Testis (tissue), 2 donors: ENCODE measurements at regions not wholly inside any gene's neighbourhood (a gene's known extent, or its start where the extent isn't known, plus 50 kb on each side); places are given as distances from the start of the nearest gene placed in this dataset.

ENCODE experiments used
- DNase-seq: peaks from one replicate; pipeline ENCODE4 v3.0.0-alpha.2; 2019
- H3K27ac ChIP-seq, 2 donors: fragments of 200-600 bp; sonication (generic); one replicate each; pipeline ENCODE4 v1.5.1; 2019
- H3K27me3 ChIP-seq: fragments of 200-600 bp; sonication (generic); one replicate; pipeline ENCODE4 v1.5.1; 2019
- H3K36me3 ChIP-seq: fragments of 200-600 bp; sonication (generic); one replicate; pipeline ENCODE4 v1.5.1; 2017; ENCODE audit warnings: low read depth; ENCODE audit errors: missing control alignments
- H3K4me1 ChIP-seq: fragments of 200-600 bp; sonication (generic); one replicate; pipeline ENCODE4 v1.5.1; 2019
- H3K4me3 ChIP-seq, 2 donors: fragments of 200-600 bp; sonication (generic); one replicate each; pipeline ENCODE4 v1.5.1; 2017 to 2019
- H3K9me3 ChIP-seq: fragments of 200-600 bp; sonication (generic); one replicate; pipeline ENCODE4 v1.5.1; 2017
- CTCF ChIP-seq, 3 experiments: fragments of 450-650 bp in 2 of 3; fragments of 200-600 bp in 1 of 3; sonication (generic) in 1 of 3; IDR thresholded peaks; one replicate each; pipeline ENCODE4 v1.5.1; 2016 to 2019; ENCODE audit warnings: antibody characterized with exemption in 3 of 3, mild to moderate bottlenecking in 2 of 3, moderate library complexity in 1 of 3
- POLR2A ChIP-seq: fragments of 450-650 bp; IDR thresholded peaks from one replicate; pipeline ENCODE4 v1.6.1; 2017; ENCODE audit warnings: antibody characterized with exemption, mild to moderate bottlenecking, moderate library complexity
- WGBS, 2 donors: methylation state at CpG; one replicate each; pipeline ENCODE4 v1.1.5; 2018; 5-methylcytosine and 5-hydroxymethylcytosine counted together
- intact Hi-C: fragments of 100-400 bp; cut with DNase I; formaldehyde crosslinking; loops from one replicate; pipeline ENCODE4 v1.15.1; 2023; ENCODE audit warnings: low total_unique reads

GRCh38 chr12:86613311-86613710 is 357.1 kb upstream of the MGAT4C start:
- intact Hi-C loops, result no loop called here

GRCh38 chr12:86608638-86609037 is 352.4 kb upstream of the MGAT4C start:
- DNase-seq, result no peak

More at GRCh38 chr12:86613311-86613710, 357.1 kb upstream of the MGAT4C start:
- Histone ChIP-seq H3K4me3 (no peak overlapping the region), H3K9me3 (no peaks in the 10 kb centered on the region), H3K27ac (no peak overlapping the region), H3K36me3 (no peaks in the 10 kb centered on the region), H3K27me3 (no peaks in the 10 kb centered on the region), H3K4me1 (no peaks in the 10 kb centered on the region)
- 69 to 70% methylated on average over 1 of the region's 1 CpG for WGBS, 2 donors
- no peak for TF ChIP-seq POLR2A
- DNase-seq, result no peak

GRCh38 chr12:86601550-86602308 is 345.5 kb upstream of the MGAT4C start:
- Histone ChIP-seq H3K4me1 (no peaks in the 10 kb centered on the region), H3K36me3 (no peaks in the 10 kb centered on the region), H3K9me3 (no peaks in the 10 kb centered on the region), H3K27me3 (no peaks in the 10 kb centered on the region), H3K27ac (no peak overlapping the region), H3K4me3 (peak overlapping the region; percentile 36 to 54)
- intact Hi-C loops, result no loop called here
- TF ChIP-seq POLR2A (no peak), CTCF (IDR thresholded peaks at IDR 0.05) (no peak)
- peak; percentile 15 for DNase-seq
- 69 to 82% methylated on average over 12 to 27 of the region's 27 CpGs for WGBS, 2 donors

More at GRCh38 chr12:86608638-86609037, 352.4 kb upstream of the MGAT4C start:
- H3K4me1 ChIP-seq, result no peaks in the 10 kb centered on the region
- H3K36me3 ChIP-seq, result no peaks in the 10 kb centered on the region
- H3K27me3 ChIP-seq, result no peaks in the 10 kb centered on the region
- H3K4me3 ChIP-seq, result no peak overlapping the region
- TF ChIP-seq POLR2A (no peak), CTCF (IDR thresholded peaks at IDR 0.05) (no peak)
- no peak overlapping the region for H3K27ac ChIP-seq
- intact Hi-C loops, result no loop called here
- H3K9me3 ChIP-seq, result no peaks in the 10 kb centered on the region

- no peaks in the 10 kb centered on the region for H3K27me3 ChIP-seq
- peak; percentile 15 for DNase-seq
- H3K27ac ChIP-seq, result no peak overlapping the region
- TF ChIP-seq CTCF (IDR thresholded peaks at IDR 0.05), result no peak
- TF ChIP-seq POLR2A, result no peak
- H3K36me3 ChIP-seq, result no peaks in the 10 kb centered on the region
- WGBS, 2 donors, result 58 to 80% methylated on average over 20 to 22 of the region's 24 CpGs
- no peaks in the 10 kb centered on the region for H3K9me3 ChIP-seq
- no peaks in the 10 kb centered on the region for H3K4me1 ChIP-seq
- peak overlapping the region; percentile 36 to 54 for H3K4me3 ChIP-seq
- intact Hi-C loops, result no loop called here
Observed at GRCh38 chr12:86600664-86601231, 344.6 kb upstream of the MGAT4C start.

GRCh38 chr12:86597431-86597830 is 341.2 kb upstream of the MGAT4C start:
- Histone ChIP-seq H3K36me3 (no peaks in the 10 kb centered on the region), H3K27me3 (no peaks in the 10 kb centered on the region), H3K27ac (no peak overlapping the region), H3K4me3 (no peak overlapping the region), H3K4me1 (no peaks in the 10 kb centered on the region), H3K9me3 (no peaks in the 10 kb centered on the region)
- intact Hi-C loops, result no loop called here
- TF ChIP-seq CTCF (IDR thresholded peaks at IDR 0.05), result no peak
- no peak for TF ChIP-seq POLR2A
- DNase-seq, result no peak
